OCI-LY3 (cell line): ENCODE measurements at regions not wholly inside any gene's neighbourhood (a gene's known extent, or its start where the extent isn't known, plus 50 kb on each side); places are given as distances from the start of the nearest gene placed in this dataset.

Experiments used
- H2AFZ ChIP-seq: fragments of 200-600, 300-600 bp; shearing (Covaris generic); 2 replicates; pipeline ENCODE4 v1.6.0; 2014; ENCODE audit warnings: antibody characterized with exemption, low read depth, low read length
- H3K27ac ChIP-seq: fragments of 200-600, 300-600 bp; sonication (generic); 2 replicates; pipeline ENCODE4 v1.5.1; 2014; ENCODE audit warnings: mild to moderate bottlenecking, low read length, moderate library complexity, mixed read lengths
- H3K27me3 ChIP-seq: fragments of 200-600, 300-600 bp; sonication (generic); 2 replicates; pipeline ENCODE4 v1.6.1; 2014; ENCODE audit warnings: low read depth, low read length, mixed read lengths
- H3K36me3 ChIP-seq: fragments of 200-600, 300-600 bp; sonication (generic); replicated peaks from 2 replicates; pipeline ENCODE3; 2014; ENCODE audit warnings: low read depth, low read length, mixed read lengths
- H3K4me1 ChIP-seq: fragments of 300-600, 200-600 bp; sonication (generic); 2 replicates; pipeline ENCODE4 v1.6.1; 2014; ENCODE audit warnings: low read length, mixed read lengths
- H3K4me2 ChIP-seq: fragments of 200-600, 300-600 bp; sonication (generic); 2 replicates; pipeline ENCODE4 v1.6.1; 2014; ENCODE audit warnings: low read length, mixed read lengths
- H3K4me3 ChIP-seq: fragments of 300-600, 200-600 bp; sonication (generic); 2 replicates; pipeline ENCODE4 v1.5.1; 2014; ENCODE audit warnings: antibody characterized with exemption, mild to moderate bottlenecking, low read length, moderate library complexity
- H3K79me2 ChIP-seq: fragments of 300-600, 200-600 bp; shearing (Covaris generic); 2 replicates; pipeline ENCODE4 v1.6.1; 2014; ENCODE audit warnings: mild to moderate bottlenecking, low read length, mixed read lengths
- H3K9ac ChIP-seq: fragments of 300-600, 200-600 bp; shearing (Covaris generic); 2 replicates; pipeline ENCODE4 v1.6.0; 2014; ENCODE audit warnings: mild to moderate bottlenecking, low read length, moderate library complexity
- H3K9me3 ChIP-seq: fragments of 200-600, 300-600 bp; shearing (Covaris generic); 2 replicates; pipeline ENCODE4 v1.6.1; 2014; ENCODE audit warnings: low read length, mixed read lengths; ENCODE audit not compliant: insufficient read depth
- H4K20me1 ChIP-seq: fragments of 200-600, 300-600 bp; sonication (generic); 2 replicates; pipeline ENCODE4 v1.6.1; 2016; ENCODE audit warnings: low read length, mixed read lengths; ENCODE audit not compliant: insufficient read depth
- EZH2phosphoT487 ChIP-seq: fragments of 200-600 bp; shearing (Covaris generic); IDR thresholded peaks from 2 replicates; pipeline ENCODE4 v1.6.1; 2018; ENCODE audit warnings: antibody characterized with exemption, mixed run types, low read depth
- TF ChIP-seq, protein P1 (sequence below): fragments of 200-600, 300-600 bp; sonication (generic); IDR thresholded peaks from 2 replicates; pipeline ENCODE4 v1.5.1; 2014; ENCODE audit warnings: antibody characterized with exemption, low read length, low read depth

DNA sequence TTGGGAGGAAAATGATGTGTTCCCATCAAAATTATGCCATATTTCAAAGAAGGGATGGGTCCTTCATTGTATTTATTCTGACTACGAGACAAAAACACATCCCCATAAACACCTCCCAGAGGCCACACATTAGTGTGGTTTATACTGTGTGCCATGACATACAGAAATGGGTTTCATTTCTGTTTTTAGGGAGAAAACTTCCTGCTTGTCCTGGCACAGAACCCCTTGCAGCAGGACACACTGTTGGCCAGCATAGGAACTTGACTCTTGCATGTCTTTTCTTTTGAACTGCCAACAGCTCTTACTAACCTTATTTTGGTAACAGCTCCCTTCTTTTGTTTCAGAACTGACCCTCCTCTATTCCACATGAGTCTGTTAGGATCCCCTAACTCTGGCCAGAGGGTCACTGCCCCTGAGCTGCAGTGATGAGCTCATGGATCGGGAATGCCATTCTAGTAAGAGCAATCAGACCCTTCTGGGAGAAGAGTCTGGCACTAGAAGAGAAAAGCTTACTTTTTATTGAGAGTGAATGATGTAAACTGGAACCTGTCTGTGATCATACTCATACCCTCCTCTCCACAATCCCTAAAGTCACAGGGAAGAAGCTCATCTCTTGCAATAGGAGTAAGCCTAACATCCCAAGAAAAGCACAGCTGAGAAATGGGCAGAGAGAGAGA, 86.4 kb downstream of the SMIM20 start:
- Histone ChIP-seq H4K20me1 (no peaks in the 10 kb centered on the region), H3K4me2 (no peak overlapping the region), H3K27ac (no peak overlapping the region), H3K79me2 (no peaks in the 10 kb centered on the region), H3K27me3 (peaks cover 17% of the 10 kb centered on the region), H3K4me1 (no peaks in the 10 kb centered on the region), H2AFZ (no peak overlapping the region), H3K9me3 (no peaks in the 10 kb centered on the region), H3K36me3 (no peaks in the 10 kb centered on the region), H3K4me3 (no peak overlapping the region), H3K9ac (no peak overlapping the region)
- TF ChIP-seq EZH2phosphoT487: no peak
- TF ChIP-seq, protein P1, sequence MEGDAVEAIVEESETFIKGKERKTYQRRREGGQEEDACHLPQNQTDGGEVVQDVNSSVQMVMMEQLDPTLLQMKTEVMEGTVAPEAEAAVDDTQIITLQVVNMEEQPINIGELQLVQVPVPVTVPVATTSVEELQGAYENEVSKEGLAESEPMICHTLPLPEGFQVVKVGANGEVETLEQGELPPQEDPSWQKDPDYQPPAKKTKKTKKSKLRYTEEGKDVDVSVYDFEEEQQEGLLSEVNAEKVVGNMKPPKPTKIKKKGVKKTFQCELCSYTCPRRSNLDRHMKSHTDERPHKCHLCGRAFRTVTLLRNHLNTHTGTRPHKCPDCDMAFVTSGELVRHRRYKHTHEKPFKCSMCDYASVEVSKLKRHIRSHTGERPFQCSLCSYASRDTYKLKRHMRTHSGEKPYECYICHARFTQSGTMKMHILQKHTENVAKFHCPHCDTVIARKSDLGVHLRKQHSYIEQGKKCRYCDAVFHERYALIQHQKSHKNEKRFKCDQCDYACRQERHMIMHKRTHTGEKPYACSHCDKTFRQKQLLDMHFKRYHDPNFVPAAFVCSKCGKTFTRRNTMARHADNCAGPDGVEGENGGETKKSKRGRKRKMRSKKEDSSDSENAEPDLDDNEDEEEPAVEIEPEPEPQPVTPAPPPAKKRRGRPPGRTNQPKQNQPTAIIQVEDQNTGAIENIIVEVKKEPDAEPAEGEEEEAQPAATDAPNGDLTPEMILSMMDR: no peak

DNA sequence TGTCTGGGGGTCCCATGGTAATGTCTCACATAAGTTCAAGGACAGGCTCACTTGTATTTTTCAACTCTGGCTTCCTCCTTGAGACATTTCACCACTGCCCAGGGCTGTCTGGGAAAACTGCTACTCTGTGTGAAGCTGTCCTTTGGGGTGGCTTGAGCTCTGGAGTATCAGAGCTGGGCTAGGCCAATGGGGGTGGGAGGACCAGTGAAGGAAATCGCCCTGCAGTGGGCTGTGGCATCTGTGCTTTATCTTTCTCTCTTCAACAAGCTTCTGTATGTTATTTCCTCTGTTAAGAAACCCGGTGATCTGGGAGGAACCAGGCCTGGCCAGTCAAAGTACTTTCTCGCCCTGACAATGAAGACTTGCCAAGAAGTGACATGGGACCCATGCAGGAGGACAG, 87.4 kb downstream of the SMIM20 start:
- Histone ChIP-seq H4K20me1 (no peaks in the 10 kb centered on the region), H3K4me3 (no peak overlapping the region), H3K4me1 (peaks cover 5% of the 10 kb centered on the region; the same call in 1 of the 2 replicates), H3K36me3 (no peaks in the 10 kb centered on the region), H2AFZ (no peak overlapping the region), H3K9me3 (no peaks in the 10 kb centered on the region), H3K79me2 (no peaks in the 10 kb centered on the region), H3K4me2 (no peak overlapping the region), H3K27ac (no peak overlapping the region), H3K27me3 (peaks cover 17% of the 10 kb centered on the region), H3K9ac (no peak overlapping the region)
- TF ChIP-seq, protein P1: no peak
- TF ChIP-seq EZH2phosphoT487: no peak

DNA sequence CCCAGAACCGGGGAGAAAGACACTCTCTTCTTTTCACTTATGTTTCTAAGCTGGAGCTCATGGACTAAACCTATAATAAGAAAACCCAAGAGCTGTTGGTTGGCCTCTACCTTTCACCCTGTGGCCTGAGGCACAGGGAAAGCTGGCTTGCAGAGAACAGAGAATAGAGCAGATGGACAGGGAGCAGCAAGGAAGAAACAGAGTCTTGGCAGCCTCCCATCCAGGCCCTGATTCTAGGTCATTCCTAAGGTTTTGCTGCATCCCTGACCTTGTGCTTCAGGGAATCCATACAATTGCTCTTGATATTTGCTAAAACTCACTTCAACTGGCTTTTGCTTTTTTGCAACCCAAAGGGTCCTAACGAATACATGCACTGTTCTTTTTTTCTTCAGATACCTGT, 87.8 kb downstream of the SMIM20 start:
- Histone ChIP-seq H3K36me3 (no peaks in the 10 kb centered on the region), H3K79me2 (no peaks in the 10 kb centered on the region), H3K27me3 (peaks cover 17% of the 10 kb centered on the region), H3K4me1 (peaks cover 5% of the 10 kb centered on the region; the same call in 1 of the 2 replicates), H3K9me3 (no peaks in the 10 kb centered on the region), H3K27ac (no peak overlapping the region), H3K4me2 (no peak overlapping the region), H4K20me1 (no peaks in the 10 kb centered on the region), H2AFZ (no peak overlapping the region), H3K9ac (no peak overlapping the region), H3K4me3 (no peak overlapping the region)
- TF ChIP-seq, protein P1: no peak
- no peak for TF ChIP-seq EZH2phosphoT487

DNA sequence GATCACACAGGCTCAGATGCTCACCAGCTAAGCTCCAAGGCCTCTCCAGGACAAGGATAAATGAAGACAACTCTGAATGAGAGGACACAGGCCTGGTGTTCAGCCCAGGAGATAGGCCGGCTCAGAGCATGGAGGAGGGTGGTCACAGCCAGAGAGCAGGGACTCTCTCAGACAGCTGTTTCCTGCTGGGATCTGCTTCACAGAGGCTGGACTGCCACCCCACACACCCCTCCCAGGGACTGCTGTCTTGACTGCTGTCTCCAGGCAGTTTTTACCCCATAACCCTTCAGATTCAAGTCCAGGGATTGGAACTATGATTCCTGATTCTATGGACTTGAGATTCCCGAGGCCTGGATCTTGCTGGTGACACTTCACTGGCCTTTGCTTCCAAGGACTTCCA, 89.0 kb downstream of the SMIM20 start:
- Histone ChIP-seq H3K79me2 (no peaks in the 10 kb centered on the region), H3K4me2 (no peak overlapping the region), H3K36me3 (no peaks in the 10 kb centered on the region), H4K20me1 (no peaks in the 10 kb centered on the region), H2AFZ (no peak overlapping the region), H3K27me3 (peaks cover 17% of the 10 kb centered on the region), H3K27ac (no peak overlapping the region), H3K4me3 (no peak overlapping the region), H3K4me1 (peaks cover 5% of the 10 kb centered on the region; the same call in 1 of the 2 replicates), H3K9me3 (no peaks in the 10 kb centered on the region), H3K9ac (no peak overlapping the region)
- TF ChIP-seq, protein P1: no peak
- TF ChIP-seq EZH2phosphoT487: no peak
